GM21825 (cell line): ENCODE measurements at regions not wholly inside any gene's neighbourhood (a gene's known extent, or its start where the extent isn't known, plus 50 kb on each side); places are given as distances from the start of the nearest gene placed in this dataset.
"Not testable (repeated sequence)": the region's sequence is repeated elsewhere in the genome, so short reads cannot be mapped to it uniquely, and the experiment has no call there.

Experiments used
- ATAC-seq: cut with Tn5 transposase; IDR thresholded peaks from one replicate; pipeline ENCODE4 v1.9.1; 2021; ENCODE audit warnings: mild to moderate bottlenecking, moderate library complexity; ENCODE audit not compliant: unreplicated experiment

DNA sequence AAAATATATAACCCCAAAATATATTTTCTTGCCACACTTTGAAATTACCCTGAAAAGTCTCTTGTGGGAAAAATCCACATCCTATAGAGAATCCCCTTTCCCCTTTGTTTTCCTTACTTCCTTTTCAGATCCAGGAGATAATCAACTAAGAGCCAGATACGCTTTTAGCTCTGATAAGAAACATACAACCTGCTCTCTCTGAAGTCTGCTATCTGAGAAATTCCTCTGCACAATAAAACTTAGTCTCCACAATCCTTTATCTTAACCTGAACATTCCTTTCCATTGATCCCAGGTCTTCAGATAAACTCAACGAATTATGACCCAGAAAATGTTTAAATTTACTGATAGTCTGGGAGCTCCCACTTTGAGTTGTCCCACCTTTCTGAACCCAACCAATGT lies 233.4 kb upstream of the SETMAR start:
- no peak for ATAC-seq

- no peak for ATAC-seq
Measured at GRCh38 chr3:4071481-4072184, 231.5 kb upstream of the SETMAR start.

- not testable (repeated sequence) for ATAC-seq
Measured at GRCh38 chr3:4077278-4077677, 225.9 kb upstream of the SETMAR start.

GRCh38 chr3:4077950-4078349 lies 225.2 kb upstream of the SETMAR start:
- ATAC-seq: no peak

GRCh38 chr3:4078903-4079302 lies 224.3 kb upstream of the SETMAR start:
- ATAC-seq: no peak

DNA sequence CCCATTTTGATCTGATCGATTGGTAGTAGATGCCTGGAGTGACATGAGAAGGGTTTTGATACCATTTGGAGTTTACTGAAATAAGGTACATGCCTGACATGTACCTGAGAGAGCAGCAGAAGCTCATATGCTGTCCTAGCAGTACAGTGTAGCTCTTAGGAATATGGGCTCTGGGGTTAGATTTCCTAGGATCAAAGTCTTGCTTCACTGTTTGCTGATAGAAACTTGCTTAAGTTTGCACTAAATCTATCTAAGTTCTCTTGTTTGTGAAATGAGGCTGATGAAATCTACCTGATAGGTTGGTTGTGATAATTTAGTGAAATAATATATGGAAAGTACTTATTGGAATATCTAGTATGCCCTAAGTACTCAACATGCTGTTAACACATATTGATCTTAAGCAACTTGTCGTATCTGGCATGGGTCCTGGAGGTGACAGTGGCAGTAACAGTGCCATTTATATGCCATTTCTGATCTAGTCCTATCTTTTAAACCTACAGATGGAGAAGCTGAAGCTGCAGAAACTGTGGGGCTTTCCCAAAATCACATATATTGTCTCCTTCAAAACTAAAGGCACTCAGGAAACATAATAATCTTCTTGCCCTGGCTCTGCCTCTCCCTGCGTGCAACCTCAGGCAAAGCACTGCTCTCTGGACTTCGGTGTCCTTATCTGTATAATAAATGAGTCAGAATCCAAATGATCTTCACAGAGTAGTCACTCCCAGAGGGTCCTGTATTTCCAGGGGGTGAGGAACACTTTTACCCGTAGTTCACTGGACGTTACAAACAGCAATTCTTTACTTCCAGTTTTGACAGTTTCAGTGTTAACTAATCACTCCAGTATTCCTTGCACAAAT lies 223.6 kb upstream of the SETMAR start:
- no peak for ATAC-seq

DNA sequence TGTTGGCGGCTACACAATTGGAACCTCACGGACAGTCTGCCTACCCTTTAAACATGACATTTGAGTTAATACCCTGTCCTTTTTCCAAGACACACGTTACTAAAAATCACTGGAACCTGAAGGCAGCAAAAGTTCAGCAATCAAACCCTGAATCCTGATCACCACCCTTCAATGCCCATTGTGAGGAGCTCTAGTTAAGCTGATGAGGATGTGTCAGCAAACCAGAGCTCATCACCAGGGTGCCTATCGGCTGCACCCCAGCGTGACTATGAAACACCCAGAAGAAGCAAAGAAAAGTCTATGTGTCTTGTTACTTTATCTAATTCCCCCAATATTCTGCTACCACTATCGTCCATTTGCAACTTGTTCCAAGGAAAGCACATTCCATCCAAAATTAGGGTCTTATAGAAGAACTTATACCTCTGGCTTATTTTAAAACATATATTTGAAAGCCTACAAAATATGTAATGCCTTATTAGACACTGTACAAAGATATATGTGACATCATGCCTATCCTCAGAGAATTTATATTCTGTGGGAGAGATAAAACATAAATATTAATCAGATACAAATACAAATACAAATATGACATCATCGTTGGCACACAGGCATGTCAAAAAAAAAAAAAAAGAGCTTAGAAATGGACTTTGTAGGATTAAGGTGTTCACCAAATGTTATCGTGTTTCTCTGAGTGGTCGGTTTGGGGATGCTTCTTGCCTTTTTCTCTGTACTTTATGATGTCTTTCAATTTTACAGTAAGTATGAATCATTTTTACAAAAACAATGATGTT lies 219.7 kb upstream of the SETMAR start:
- no peak for ATAC-seq

DNA sequence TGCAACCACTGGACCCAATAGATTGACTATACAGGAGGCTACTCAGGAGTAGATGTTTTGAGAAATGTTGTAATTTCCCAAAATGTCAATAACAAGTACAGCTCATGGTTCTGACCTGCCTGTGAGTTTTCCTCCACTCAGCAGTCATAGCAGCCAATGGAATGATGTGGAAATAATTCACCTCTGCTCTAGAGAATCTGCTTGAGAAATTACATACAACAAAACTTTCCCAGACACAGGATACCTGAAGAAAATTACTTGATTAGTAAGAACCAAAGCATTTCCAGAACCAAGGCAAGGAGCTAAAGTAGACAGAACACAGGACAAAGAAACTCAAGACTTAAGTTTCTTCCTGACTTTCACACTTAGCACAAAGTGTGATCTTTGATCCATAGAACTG lies 218.9 kb upstream of the SETMAR start:
- ATAC-seq: no peak

DNA sequence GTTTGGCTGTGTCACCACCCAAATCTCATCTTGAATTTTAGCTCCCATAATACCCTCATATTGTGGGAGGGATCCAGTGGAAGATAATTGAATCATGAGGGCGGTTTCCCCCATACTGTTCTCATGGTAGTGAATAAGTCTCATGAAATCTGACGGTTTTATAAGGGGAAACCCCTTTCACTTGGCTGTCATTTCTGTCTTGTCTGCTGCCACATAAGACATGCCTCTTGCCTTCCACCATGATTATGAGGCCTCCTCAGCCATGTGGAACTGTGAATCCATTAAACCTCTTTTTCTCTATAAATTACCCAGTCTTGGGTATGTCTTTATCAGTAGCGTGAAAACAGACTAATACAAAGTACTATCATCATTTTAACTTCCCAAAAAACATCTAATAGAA lies 216.5 kb upstream of the SETMAR start:
- ATAC-seq: not testable (repeated sequence)

DNA sequence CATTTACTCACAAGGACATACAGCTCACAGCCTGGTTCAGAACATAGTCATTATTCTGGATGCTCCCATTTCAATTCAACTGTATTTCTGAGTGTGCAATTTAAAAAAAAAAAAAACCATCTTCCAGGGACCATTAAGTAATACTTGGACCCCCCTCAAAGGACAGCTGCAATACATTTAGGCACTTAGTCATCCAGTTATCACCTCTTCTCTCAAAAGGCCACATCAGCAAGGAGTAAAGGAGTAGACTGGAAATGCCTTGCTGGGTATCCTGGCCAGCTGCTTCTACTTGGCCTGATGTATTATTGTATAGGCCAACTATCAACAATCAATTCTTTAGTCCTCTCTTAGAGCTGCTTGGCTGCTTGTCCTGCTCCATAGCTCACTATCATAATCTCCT lies 211.4 kb upstream of the SETMAR start:
- ATAC-seq: no peak

DNA sequence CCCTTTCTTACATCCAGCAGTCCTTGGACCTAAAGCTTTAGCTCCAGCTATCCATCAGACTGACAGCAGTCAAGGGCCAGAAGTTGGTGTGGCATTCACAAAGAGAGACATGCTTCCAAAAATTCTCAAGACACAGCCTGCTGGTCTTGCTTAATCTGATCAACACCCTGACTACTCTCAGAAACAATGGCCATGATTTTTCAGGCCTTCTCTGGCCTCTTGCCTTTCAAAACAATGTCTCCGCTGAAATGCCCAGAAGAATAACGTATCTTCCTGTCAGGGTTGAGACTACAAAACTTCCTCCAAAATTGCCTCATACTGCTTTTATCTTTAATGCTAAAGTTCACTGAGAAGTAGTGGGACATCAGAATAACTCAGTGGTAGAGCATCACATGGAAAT lies 205.4 kb upstream of the SETMAR start:
- no peak for ATAC-seq

GRCh38 chr3:4099607-4100006 lies 203.6 kb upstream of the SETMAR start:
- ATAC-seq: no peak

DNA sequence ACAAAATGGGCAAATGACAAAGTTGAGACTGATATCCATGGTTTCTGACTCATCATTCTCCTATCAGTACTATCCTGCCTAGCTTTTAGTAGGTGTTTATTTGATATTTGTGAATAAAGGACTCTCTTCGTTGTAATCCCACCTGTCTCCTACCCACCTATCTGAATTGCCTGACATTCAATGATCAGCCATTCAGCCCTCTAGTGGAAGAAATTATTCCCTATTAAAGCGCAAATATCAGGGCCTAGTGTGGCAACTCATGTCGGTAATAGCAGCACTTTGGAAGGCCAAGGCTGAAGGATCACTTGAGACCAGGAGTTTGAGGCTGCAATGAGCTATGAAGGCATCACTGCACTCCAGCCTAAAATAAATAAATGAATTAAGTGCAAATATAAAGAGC lies 195.7 kb upstream of the SETMAR start:
- no peak for ATAC-seq

- ATAC-seq: no peak
Measured at GRCh38 chr3:4113811-4114522, 189.2 kb upstream of the SETMAR start.

DNA sequence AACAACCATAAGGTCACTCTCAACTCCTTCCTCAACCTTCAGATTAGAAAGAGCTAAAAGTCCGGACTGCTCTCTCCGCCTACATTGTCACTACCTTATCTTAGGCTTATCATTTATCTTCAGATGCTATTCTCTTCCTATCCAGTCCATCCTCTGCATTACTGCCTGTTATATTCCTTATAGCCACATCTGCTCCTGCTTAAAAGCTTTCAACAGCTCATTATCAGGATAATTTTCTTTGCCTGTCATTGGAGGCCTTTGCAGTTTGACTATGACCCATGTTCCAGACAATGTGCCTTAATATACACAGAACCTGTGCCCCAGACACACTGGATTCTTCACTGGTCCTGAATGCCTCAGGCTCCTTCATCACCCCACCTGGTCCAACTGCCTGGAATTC lies 184.1 kb upstream of the SETMAR start:
- ATAC-seq: no peak

DNA sequence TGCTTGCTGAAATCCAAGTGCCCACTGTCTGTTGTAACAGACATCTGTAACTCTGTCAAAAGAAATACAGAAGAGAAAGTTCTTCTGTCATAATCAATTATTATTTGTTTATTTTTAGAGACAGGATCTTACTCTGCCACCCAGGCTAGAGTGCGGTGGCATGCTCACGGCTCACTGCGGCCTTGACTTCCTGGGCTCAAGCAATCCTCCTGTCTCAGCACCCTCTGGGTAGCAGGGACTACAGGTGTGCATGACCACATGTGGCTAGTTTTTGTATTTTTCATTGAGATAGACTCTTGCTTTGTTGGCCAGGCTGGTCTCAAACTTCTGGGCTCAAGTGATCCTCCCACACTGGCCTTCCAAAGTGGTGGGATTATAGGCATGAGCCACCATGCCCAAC lies 177.6 kb upstream of the SETMAR start:
- no peak for ATAC-seq

GRCh38 chr3:4138150-4138785 lies 164.9 kb upstream of the SETMAR start:
- no peak for ATAC-seq

GRCh38 chr3:4138786-4139431 lies 164.3 kb upstream of the SETMAR start:
- no peak for ATAC-seq

DNA sequence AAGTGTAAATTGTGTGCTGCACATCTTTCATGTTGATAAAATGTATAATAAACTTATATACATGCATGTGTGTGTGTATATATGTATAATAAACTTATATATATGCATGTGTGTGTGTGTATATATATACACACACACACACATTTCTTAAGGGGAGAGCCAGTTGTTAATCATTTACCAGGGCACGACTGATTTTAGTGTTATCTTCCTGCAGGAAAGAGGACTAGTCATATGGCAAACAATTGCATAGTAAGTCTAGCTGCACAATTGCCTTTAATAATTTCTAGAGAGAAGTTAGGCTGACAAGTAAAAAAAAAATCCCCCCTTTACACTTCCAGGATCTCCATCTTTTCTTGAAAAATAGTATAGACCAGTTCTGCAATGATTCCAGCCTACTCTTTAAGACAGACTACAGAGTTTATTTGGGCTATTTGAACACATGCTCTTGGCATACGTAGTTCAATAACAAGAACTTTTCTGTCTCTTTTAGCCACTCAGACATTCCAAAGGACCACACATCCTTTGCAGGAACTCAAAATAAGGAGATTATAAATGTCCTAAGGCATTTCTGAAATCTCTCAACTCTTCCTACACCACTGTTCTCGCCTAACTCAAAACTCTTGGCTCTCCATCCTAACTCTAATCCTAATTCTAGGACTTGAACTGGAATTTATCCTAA lies 163.6 kb upstream of the SETMAR start:
- ATAC-seq: no peak
